Stomach (tissue), 4 donors: ENCODE measurements at regions not wholly inside any gene's neighbourhood (a gene's known extent, or its start where the extent isn't known, plus 50 kb on each side); places are given as distances from the start of the nearest gene placed in this dataset.

Source experiments
- CTCF ChIP-seq, 7 experiments: fragments of 450-650 bp in 4 of 7; fragments of 200-600 bp in 3 of 7; sonication (generic) in 3 of 7; IDR thresholded peaks; one replicate each; pipeline ENCODE4 v1.5.1; 2016 to 2019; ENCODE audit warnings: antibody characterized with exemption in 7 of 7, control low read depth in 2 of 7, mild to moderate bottlenecking in 1 of 7
- POLR2A ChIP-seq, 4 donors: fragments of 450-650 bp; IDR thresholded peaks; one replicate each; pipeline ENCODE4 v1.6.1; 2016; ENCODE audit warnings: antibody characterized with exemption in 4 of 4, control low read depth in 2 of 4, mild to moderate bottlenecking in 1 of 4, moderate library complexity in 1 of 4
- POLR2AphosphoS5 ChIP-seq, 3 donors: sonication (generic); formaldehyde crosslinking; IDR thresholded peaks; one replicate each; pipeline ENCODE4 v1.6.1; 2016; ENCODE audit warnings: antibody characterized with exemption in 3 of 3

DNA sequence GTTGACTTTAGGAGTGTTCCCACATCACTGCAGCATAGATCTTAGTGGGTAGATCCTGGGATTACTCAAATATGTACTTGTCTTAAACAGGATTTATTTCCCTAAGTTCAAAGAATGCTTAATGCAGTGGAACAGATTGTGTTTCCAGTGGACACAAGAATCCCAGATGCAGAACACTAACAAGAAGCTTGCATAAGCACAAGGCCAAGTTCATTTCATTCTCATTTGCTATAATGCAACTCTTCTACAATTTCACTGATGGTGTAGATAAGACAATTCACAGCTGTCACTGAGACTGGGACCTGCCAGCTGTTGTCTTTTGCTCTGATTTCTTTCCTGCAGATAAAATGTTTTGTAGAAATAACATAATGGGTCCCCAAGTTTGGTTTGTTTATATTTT is 225.6 kb downstream of the NFKBIZ start:
- no peak for TF ChIP-seq CTCF (IDR thresholded peaks at IDR 0.05)
- TF ChIP-seq POLR2A (IDR thresholded peaks at IDR 0.05): no peak
- TF ChIP-seq POLR2AphosphoS5 (IDR thresholded peaks at IDR 0.05): no peak
